GM21367 (cell line): ENCODE measurements at regions not wholly inside any gene's neighbourhood (a gene's known extent, or its start where the extent isn't known, plus 50 kb on each side); places are given as distances from the start of the nearest gene placed in this dataset.
"Not testable (repeated sequence)": the region's sequence is repeated elsewhere in the genome, so short reads cannot be mapped to it uniquely, and the experiment has no call there.

Source experiments
- ATAC-seq: cut with Tn5 transposase; IDR thresholded peaks from one replicate; pipeline ENCODE4 v1.9.1; 2021; ENCODE audit not compliant: unreplicated experiment

DNA sequence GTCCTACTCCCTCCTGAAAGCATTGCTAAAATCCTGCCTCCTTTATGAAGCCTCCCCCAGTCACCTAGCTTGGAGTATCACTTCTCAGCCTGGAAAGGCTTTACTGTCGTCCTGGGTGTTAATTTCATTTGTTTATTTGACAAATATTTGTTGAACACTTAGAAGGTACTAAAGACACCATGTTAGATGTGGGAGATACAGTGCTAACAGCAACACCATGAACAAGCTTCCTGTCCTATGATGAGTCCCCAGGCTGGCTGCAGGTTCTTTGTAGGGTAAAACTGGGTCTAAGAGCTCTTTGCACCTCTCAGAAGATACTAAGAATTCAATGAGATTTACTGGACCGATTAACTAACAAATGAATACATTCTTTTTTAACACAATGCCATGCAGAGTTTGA, 109.2 kb upstream of the TMEM170B start:
- no peak for ATAC-seq

DNA sequence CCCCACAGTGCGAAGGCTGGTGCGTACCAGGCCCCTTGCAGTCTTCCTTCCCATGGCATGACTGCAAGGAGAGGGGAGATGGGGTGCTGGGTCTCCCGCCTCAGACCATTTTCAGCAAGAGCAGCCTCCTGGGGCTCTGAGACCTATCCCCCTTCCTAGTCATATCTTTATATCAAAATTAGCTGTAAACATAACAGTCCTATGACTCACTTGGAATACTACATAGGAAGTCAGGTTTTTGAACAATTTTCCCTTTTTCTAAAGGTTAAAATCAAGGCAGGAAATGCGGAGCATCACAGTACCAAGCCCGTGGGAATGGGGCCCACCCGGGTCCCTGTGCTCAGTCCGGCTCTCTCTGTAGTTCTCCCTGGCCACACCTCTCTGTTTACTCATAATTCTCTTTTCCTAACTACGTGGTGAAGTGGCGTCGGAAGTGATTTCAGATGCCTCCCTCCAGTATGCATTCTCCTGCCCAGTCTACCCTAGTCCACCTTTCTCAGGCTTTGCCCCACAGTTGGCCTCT, 109.8 kb upstream of the TMEM170B start:
- no peak for ATAC-seq

DNA sequence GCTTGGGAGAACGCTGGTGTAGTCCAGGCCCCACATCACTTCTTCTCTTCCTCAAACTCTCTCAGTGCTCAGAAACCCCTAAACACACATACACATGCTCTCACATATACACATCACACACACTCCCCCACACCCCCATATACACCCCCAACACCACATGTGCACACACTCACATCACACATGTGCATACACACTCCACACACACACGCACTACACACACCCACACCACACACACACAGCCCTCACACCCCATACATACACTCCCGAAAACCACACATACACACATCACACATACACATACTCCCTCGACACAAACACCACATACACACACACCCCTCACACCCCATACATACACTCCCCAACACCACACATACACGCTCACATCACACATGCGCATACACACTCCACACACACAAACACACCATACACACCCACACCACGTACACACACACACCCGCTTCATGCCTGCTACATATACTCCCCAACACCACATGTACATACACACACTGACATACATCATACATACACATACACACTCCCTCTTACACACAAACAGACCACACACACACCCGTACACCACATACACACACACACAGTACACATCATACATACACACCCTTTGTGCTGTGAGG, 110.3 kb upstream of the TMEM170B start:
- ATAC-seq = no peak

DNA sequence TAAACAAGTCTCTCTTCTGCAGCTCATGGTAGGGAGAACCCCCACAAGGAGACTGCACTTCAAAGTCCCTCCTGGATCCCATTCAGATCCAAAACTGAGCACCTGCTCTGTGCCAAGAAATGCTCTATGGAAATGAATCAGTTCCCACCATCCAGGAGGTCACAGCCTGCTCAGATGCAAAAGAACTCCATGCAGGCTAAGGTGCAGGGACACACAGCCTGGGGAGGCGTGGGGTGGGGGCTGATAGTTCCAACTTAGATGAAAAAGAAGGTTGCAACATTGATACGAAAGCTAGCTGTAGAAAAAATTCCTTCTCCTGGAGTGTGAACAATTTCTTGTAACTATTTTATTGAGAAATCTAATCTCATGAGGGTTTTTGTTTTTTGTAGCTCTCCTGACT, 111.0 kb upstream of the TMEM170B start:
- ATAC-seq = no peak

DNA sequence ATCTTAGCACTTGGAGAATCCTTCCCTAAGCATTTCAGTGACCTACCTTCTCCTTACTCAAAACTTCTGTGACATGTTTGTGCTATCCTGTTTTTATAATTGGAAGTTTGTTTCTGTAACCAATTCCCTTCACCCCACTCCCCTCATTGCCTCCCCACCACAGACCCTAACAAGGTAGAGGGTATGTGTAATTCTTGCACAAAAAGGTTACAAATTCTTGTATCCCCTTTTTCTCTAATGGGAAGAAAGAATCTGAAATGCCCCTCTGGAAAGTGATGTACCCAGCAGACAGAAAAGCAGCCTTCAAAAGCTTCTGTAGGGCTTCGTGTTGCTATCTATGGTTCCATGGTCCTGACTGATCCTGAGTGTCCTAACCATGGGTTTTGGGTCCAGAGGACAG, 111.7 kb upstream of the TMEM170B start:
- ATAC-seq = no peak

DNA sequence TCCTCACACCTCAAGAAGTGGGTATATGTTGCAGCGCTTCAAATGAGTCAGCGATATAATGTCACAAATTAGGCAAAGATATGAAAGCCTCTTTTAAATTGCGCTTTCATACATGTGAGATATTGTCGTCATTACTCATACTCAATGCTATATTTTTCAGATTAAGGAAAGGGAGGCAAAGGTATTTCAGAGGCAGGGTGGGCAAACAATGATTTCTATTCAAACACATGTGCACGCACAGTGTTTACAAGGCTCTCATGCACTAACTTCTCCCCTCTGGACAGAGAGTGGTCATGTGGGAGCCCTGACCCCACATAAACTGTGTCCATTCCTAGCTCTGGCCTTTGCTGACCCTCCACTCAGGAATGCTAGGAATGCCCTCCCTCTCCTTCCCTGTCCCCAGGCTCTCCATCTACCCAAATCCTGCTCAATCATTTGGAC, 112.1 kb upstream of the TMEM170B start:
- ATAC-seq = no peak

DNA sequence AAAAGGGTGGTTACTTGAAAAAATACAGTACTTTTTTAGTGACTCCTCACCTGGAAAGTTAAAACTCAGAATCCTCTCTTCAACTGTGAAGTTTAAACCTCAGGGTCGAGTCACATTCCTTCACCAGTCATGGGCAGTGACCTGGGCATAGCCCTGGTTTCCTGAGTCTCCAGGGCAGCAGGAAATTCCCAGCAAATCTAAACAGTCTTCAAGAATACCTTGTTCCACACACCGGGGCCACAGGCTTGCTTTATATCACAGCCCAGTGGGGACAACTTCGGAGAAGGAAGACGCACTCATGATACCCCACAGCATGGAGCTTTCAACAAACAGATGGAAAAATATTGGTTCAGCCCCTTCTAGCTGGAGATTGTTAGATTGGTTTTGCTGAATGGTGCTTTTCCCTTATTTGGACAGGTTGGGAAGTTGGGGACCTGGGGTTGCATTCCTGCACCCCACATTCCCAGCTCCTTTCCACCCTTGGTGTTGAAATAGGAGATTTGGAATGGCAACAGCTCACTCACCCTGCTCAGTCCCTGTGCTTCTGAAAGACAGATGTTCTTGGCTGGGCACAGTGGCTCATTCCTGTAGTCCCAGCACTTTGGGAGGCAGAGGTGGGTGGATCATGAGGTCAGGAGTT, 113.0 kb upstream of the TMEM170B start:
- no peak for ATAC-seq

DNA sequence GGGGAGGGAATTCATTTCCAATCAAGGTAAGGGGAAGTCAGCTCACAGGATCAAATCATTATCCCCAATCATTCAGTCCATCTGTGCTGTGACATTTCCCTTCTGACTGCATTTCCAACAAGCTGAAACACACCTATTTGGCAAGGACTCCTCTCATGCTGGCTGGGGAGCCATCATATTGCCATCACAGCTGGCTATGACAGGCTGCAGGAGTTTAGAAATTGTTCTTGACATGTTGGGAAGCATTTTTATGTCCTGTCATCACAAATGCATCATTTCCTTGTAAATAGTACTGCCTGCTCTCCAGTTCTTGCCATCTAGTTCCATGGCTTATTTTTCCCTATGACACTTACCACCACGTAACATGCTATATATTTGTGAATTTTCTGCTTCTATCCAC, 113.9 kb upstream of the TMEM170B start:
- no peak for ATAC-seq

DNA sequence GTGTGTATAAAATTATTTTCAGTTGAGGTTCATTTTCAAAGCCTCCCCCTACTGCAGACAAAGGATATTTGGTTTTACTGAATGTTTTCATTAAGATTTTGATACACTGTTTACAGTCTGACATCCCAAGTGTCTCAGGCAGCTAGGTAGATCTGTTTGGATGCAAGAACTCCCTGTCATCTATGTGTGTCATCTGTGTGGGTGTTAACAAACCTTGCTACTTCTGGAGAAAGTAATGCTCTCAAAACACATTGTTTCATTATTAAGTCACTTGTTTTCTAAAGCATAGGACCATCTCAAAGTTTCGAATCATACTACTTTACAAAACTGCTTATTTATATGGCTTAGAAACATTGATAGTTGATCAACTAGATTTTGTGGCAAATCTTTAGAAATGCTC, 114.5 kb upstream of the TMEM170B start:
- no peak for ATAC-seq

DNA sequence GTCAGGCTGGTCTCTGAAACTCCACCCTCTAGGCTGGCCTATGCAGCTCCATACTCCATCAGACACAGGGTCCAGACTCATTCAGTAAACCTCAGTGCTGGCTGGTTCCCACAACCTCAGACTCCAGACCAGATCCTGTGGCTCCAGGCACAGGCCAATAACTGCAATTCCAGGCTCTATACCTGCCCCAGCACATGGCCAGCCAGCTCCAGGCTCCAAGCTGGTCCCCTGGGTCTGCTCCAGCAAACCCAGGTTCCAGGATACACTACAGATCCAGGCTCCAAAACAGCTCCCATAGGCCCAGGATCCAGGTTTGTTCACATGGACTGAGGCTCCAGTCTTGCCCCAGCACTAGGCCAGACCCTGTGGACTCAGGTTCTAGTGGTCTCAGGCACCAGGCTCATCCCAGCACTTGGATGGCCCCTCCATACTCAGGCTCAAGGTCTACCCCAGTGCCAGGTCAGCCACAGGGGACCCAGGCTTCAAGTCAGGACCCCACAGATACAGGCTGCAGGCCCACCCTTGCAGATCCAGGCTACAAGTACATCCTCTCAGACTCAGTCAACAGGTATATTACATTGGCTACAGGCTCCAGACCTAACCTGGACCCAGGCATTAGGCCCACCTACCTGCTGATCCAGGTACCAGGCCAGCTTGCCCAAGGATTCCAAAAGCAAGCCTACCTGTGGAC, 117.6 kb upstream of the TMEM170B start:
- ATAC-seq = no peak

DNA sequence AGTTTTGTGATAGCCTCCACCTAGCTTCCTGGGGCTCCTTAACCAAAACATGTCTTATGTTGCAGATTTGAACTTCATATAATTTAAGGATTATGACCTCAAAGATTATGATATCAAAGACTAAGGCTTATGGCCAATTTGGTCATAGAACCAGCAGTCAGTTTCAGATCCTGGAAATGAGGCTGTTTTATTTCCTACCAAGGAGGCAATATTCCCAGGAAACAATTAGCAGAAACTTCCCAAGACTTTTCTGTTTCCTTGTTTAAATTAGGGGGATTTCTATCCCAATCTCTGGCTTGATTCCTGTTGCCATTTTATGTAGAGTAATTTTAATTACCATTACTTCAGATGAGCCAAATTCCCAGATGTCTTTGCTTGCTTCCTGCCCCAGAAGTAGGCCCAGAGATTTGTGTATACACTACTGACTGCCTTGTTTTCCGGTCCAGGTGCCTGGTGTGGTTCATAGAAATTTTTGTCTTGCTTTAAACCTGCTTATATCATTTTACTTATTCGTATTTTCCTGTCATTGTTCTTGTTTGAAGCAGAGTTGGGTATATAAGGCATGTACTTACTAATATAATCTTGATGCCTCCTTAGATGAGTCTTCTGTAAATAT, 119.2 kb upstream of the TMEM170B start:
- no peak for ATAC-seq

DNA sequence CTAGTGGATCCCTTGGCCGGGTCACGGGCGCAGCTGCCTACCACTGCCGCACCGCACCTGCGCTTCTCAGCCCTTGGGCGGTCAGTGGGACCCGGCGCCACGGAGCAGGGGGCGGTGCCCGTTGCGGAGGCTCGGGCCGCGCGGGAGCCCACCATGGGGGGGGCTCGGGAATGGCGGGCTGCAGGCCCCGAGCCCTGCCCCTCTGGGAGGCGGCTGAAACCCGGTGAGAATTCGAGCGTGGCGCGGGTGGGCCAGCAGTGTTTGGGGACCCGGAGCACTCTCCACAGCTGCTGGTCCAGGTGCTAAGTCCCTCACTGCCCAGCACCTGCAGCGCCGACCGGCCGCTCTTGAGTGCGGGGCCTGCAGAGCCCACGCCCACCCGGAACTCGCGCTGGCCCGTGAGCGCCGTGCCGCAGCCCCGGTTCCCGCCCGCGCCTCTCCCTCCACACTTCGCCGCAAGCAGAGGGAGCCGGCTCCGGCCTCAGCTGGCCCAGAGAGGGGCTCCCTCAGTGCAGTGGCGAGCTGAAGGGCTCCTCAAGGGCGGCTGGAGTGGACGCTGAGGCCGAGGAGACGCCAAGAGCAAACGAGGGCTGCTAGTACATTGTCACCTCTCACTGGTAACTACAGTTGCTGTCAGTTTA, 120.5 kb upstream of the TMEM170B start:
- no peak for ATAC-seq

DNA sequence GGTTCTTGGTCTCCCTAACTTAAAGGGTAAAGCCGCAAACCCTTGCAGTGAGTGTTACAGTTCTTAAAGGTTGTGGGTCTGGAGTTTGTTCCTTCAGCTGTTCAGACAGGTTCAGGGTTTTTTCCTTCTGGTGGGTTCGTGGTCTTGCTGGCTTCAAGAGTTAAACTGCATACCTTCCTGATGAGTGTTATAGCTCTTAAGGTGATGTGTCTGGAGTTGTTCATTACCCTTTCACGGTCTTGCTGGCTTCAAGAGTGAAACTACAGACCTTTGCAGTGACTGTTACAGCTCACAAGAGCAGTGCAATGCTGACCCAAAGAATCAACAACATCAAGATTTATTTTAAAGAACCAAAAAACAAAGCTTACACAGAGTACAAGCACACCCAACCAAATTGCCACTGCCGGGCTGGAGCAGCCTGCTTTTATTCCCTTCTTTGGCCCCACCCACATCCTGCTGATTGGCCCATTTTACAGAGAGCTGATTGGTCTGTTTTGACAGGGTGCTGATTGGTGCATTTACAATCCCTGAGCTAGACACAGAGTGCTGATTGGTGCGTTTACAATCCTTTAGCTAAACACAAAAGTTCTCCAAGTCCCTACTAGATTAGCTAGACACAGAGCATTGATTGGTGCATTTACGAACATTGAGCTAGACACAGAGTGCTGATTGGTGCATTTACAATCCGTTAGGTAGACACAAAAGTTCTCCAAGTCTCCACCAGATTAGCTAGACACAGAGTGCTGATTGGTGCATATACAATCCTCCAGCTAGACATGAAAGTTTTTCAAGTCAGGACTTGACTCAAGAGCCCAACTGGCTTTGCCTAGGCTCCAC, 121.2 kb upstream of the TMEM170B start:
- ATAC-seq = not testable (repeated sequence)

DNA sequence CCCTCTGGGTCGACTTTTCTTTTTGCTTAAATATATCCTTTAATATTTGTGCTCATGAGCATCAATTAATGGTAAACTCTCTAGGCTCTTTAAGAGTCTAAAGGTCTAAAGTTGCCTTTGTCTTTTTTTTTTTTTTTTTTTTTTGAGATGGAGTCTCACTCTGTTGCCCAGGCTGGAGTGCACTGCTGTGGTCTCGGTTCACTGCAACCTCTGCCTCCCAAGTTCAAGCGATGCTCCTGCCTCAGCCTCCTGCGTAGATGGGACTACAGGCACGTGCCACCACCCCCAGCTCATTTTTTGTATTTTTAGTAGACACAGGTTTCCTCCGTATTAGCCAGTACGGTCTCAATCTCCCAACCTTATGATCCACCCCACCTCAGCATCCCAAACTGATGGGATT, 122.0 kb upstream of the TMEM170B start:
- no peak for ATAC-seq

DNA sequence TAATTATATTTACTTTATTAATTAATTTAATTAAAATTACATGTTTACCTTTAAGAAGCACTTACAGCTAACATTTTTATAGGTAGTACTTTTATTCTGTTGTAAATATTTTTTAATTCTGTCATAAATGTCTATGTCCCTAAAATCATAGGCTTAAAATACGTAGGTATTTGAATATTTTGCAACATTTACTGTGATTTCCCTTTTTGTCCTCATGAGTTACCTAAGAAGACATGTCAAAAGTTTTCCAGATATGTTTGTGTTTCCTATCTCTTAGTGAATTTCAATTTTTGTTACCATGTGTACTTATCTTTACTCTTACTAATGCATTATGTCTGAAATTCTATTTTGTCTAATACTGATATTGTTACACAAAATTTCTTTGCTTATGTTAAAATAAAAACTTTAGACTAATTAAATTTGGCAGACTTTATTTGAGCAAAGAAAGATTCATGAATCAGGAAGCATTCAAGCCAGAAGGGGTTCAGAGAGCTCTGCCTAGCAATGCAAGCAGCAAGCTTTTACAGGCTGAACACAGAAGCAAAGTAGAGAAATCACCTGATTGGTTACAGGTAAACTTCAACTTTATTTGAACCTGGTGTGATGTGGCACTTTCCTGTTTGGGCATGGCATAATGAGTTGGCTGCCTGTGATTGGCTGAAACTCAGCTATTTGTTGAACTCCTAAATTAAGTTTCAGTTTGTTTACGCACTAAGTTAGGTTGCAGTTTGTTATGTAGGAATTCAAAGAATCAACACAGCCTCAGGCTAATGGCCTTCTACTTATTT, 123.2 kb upstream of the TMEM170B start:
- peak; percentile 38 for ATAC-seq

DNA sequence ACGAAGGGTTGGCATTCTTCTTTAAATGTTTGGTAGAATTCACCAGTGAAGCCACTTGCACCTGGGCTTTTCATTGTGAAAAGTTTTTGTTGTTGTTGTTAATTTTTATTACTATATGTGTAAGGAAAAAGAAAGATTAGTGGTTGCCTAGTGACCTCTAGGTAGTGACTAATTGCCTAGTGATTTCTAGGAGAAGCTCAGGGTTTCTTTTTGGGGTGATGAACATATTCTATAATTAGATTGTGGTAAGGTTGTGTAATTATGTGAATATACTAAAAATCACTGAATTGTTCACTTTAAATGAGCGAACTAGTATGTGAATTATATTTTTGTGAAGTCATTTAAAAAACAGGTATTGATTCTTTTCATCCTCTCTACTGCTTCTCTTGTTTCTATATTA, 123.8 kb upstream of the TMEM170B start:
- no peak for ATAC-seq

DNA sequence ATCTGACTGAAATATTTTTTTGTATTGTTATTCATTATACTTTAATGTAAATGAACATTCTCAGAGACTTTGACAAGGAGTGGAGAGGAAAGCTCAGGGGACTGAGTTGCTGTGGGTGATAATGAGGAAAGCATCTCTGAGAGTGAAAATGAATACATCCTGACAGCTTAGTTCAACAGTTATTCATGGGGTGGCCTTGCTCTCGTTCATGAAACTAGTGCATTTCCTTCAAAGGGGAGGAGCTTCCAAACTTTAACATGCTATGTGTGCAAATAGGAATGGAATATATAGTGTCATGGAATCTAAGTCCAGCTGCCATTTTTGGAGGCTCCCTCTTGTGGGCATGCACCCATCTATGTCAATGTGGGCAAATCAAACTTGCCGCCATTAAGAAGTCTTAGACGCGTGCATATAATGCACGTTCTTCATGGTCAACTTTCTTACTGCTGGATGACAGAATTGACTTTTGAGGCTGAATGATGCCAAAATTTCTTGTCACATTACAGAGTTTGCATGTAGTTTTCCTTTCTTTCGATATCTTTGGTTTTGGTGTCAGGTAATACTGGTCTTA, 124.3 kb upstream of the TMEM170B start:
- no peak for ATAC-seq

DNA sequence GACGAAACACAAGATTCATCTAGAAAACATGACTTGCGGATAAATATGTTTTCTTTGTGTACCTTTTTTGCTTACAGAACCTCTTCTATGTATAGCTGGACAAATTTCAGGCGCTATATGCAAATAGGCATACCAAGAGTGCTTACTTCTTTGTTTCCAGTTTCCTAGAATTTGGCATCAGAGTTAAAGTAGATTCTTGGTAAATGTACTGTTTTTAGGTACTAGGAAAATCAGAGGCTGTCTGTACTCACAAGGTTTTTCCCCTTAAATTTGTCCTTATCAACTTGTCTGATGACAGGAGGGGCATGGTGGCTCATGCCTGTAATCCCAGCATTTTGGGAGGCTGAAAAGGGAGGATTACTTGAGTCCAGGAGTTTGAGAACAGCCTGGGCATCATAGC, 124.9 kb upstream of the TMEM170B start:
- no peak for ATAC-seq

DNA sequence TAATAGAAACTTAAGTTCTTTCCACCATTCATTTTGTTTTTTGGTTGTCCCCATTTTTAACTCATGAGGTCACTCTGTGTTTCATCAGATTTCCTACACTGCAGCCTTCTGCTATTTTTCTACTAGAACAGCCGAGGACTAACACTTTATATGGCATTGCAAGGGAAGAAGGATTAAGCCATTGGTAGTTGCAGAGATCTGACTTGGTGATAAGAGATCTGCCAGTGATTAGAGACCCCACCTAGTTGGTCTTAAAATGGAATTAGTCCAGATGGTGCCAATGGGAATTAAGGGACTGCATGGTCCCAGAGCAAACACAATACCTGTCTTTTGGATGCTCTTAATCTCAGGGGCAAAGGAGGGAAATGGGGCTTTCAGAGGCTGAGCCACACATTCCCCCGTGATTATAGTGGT, 125.5 kb upstream of the TMEM170B start:
- ATAC-seq = no peak
